ENCODE measurements at regions not wholly inside any gene's neighbourhood (a gene's known extent, or its start where the extent isn't known, plus 50 kb on each side); places are given as distances from the start of the nearest gene placed in this dataset.

DNA sequence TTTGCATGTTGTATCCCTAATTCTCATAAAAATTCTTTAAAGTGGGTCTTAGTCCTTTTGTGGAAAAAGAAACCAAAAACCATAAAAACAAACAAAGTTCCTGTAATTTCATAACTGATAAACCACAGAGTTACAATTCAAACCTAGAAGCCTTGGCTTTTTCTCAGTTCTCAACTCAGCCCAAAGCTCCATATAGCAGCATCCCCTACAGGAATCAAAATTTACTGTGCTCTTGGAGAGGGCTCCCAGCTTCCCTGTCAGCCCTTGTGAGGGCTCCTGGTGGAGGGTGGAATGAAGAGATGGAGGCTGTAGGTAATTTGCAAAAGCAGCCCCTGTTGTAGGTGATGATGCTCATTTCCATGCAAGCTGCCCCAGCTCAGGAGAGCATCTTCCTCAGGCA is 506.1 kb upstream of the KIRREL3 start:
- TF ChIP-seq POLR2A (IDR thresholded peaks at IDR 0.05; ENCODE audit: low read depth, low read length): no peak
- no peak for TF ChIP-seq POLR2AphosphoS5 (IDR thresholded peaks at IDR 0.05; ENCODE audit: low read depth, low read length)
- TF ChIP-seq TAF1 (IDR thresholded peaks at IDR 0.05; ENCODE audit: borderline replicate concordance, low read depth, low read length): no peak
